Uterus (tissue), 3 donors: ENCODE measurements at regions not wholly inside any gene's neighbourhood (a gene's known extent, or its start where the extent isn't known, plus 50 kb on each side); places are given as distances from the start of the nearest gene placed in this dataset.

Experiments
- DNase-seq, 2 donors: peaks; one replicate each; pipeline ENCODE4 v3.0.0-alpha.2; 2019 to 2020
- H3K27ac ChIP-seq, 2 donors: fragments of 200-600 bp; sonication (generic); 1 replicate in 1 of 2; 2 replicates in 1 of 2; pipeline ENCODE4 v1.5.1; 2016 to 2018
- H3K27me3 ChIP-seq, 2 donors: fragments of 200-600 bp; sonication (generic); one replicate each; pipeline ENCODE4 v1.5.1; 2018 to 2019; ENCODE audit warnings: control low read depth in 1 of 2
- H3K36me3 ChIP-seq, 2 donors: fragments of 200-600 bp; sonication (generic); one replicate each; pipeline ENCODE4 v1.5.1; 2019; ENCODE audit warnings: control low read depth in 1 of 2
- H3K4me1 ChIP-seq, 2 donors: fragments of 200-600 bp; sonication (generic); one replicate each; pipeline ENCODE4 v1.5.1; 2018 to 2019; ENCODE audit warnings: control low read depth in 1 of 2
- H3K4me3 ChIP-seq, 2 donors: fragments of 200-600 bp; sonication (generic); 1 replicate in 1 of 2; 2 replicates in 1 of 2; pipeline ENCODE4 v1.5.1; 2018 to 2019; ENCODE audit warnings: mild to moderate bottlenecking in 1 of 2
- H3K9me3 ChIP-seq, 2 donors: fragments of 200-600 bp; sonication (generic); one replicate each; pipeline ENCODE4 v1.5.1; 2019; ENCODE audit warnings: control low read depth in 1 of 2
- CTCF ChIP-seq, 4 experiments: fragments of 200-600 bp in 2 of 4; fragments of 450-650 bp in 2 of 4; sonication (generic) in 2 of 4; IDR thresholded peaks; one replicate each; pipeline ENCODE4 v1.5.1; 2016 to 2019; ENCODE audit warnings: antibody characterized with exemption in 4 of 4, mild to moderate bottlenecking in 2 of 4, moderate library complexity in 1 of 4
- POLR2A ChIP-seq, 2 donors: fragments of 450-650 bp; IDR thresholded peaks; one replicate each; pipeline ENCODE4 v1.6.1; 2016; ENCODE audit warnings: antibody characterized with exemption in 2 of 2, mild to moderate bottlenecking in 1 of 2, moderate library complexity in 1 of 2
- intact Hi-C: fragments of 100-400 bp; cut with DNase I; formaldehyde crosslinking; loops from one replicate; pipeline ENCODE4 v1.15.1; 2023; ENCODE audit warnings: low total_unique reads
- donor health status: DM: yes; HTN: yes; CAD: no.

- Histone ChIP-seq H3K4me1 (no peaks in the 10 kb centered on the region), H3K9me3 (no peaks in the 10 kb centered on the region), H3K27ac (no peak overlapping the region), H3K36me3 (no peaks in the 10 kb centered on the region), H3K4me3 (no peak overlapping the region), H3K27me3 (no peaks in the 10 kb centered on the region)
- DNase-seq: no peak
- no peak for TF ChIP-seq POLR2A (IDR thresholded peaks at IDR 0.05)
- no peak for TF ChIP-seq CTCF (IDR thresholded peaks at IDR 0.05)
- intact Hi-C loops: no loop called here
Measured at GRCh38 chr15:31455499-31455898, 128.9 kb downstream of the KLF13 start.

- Histone ChIP-seq H3K27me3 (no peaks in the 10 kb centered on the region), H3K4me1 (no peaks in the 10 kb centered on the region), H3K36me3 (no peaks in the 10 kb centered on the region), H3K4me3 (no peak overlapping the region), H3K9me3 (no peaks in the 10 kb centered on the region), H3K27ac (peak overlapping the region in 1 of 2 donors; percentile 77)
- peak in 1 of 2 donors; percentile 9 for DNase-seq
- intact Hi-C loops: no loop called here
- TF ChIP-seq POLR2A (IDR thresholded peaks at IDR 0.05) (no peak), CTCF (IDR thresholded peaks at IDR 0.05) (no peak)
Measured at GRCh38 chr15:31456354-31457060, 129.9 kb downstream of the KLF13 start.

GRCh38 chr15:31457161-31457560 is 130.5 kb downstream of the KLF13 start:
- peak overlapping the region in 1 of 2 donors; percentile 77 for H3K27ac ChIP-seq
- H3K27me3 ChIP-seq: no peaks in the 10 kb centered on the region
- no peaks in the 10 kb centered on the region for H3K36me3 ChIP-seq
- no peaks in the 10 kb centered on the region for H3K4me1 ChIP-seq
- intact Hi-C loops: no loop called here
- TF ChIP-seq CTCF (IDR thresholded peaks at IDR 0.05) (no peak), POLR2A (IDR thresholded peaks at IDR 0.05) (no peak)
- H3K9me3 ChIP-seq: no peaks in the 10 kb centered on the region
- peak in 1 of 2 donors; percentile 22 for DNase-seq
- no peak overlapping the region for H3K4me3 ChIP-seq

GRCh38 chr15:31457631-31458526 is 131.2 kb downstream of the KLF13 start:
- TF ChIP-seq POLR2A (IDR thresholded peaks at IDR 0.05) (no peak), CTCF (IDR thresholded peaks at IDR 0.05) (no peak)
- Histone ChIP-seq H3K27me3 (no peaks in the 10 kb centered on the region), H3K9me3 (no peaks in the 10 kb centered on the region), H3K27ac (peak overlapping the region in 1 of 2 donors; percentile 77), H3K4me1 (no peaks in the 10 kb centered on the region), H3K4me3 (no peak overlapping the region), H3K36me3 (no peaks in the 10 kb centered on the region)
- intact Hi-C loops: no loop called here
- DNase-seq: peak in 1 of 2 donors; percentile 7
